MM.1S (cell line): ENCODE measurements at regions not wholly inside any gene's neighbourhood (a gene's known extent, or its start where the extent isn't known, plus 50 kb on each side); places are given as distances from the start of the nearest gene placed in this dataset.

Experiments
- CTCF ChIP-seq: fragments of 300-600 bp; sonication (generic); IDR thresholded peaks from 2 replicates; pipeline ENCODE4 v1.5.1; 2016; ENCODE audit warnings: antibody characterized with exemption, low read length, mixed read lengths
- EZH2 ChIP-seq: fragments of 300-600 bp; sonication (generic); optimal IDR thresholded peaks from 2 replicates; pipeline ENCODE3; 2017; ENCODE audit warnings: low read depth, mild to moderate bottlenecking, antibody characterized with exemption, low read length, mixed read lengths
- EZH2phosphoT487 ChIP-seq: fragments of 300-600 bp; sonication (generic); IDR thresholded peaks from 2 replicates; pipeline ENCODE4 v1.6.1; 2018; ENCODE audit warnings: antibody characterized with exemption, low read length

DNA sequence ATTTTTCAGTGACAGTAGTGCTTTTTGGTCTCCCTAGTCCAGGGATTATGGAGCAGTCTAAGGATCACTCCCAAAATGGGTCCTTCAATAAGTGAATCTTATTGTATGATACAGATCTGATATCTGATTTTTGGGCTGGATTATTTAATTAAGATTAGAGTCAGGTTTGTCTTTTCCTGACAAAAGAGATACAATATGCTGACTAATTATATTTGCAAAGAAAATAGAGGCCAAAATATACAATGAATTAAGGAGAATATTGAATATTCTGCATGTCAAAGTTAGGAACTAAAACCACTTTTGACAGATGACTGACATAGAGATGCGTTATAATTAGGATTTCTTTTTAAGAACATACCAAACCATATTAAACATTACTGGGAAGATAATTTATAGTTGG is 175.2 kb downstream of the FOXG1 start:
- no peak for TF ChIP-seq EZH2phosphoT487
- TF ChIP-seq CTCF, result no peak
- no peak for TF ChIP-seq EZH2
